Astrocyte (in vitro differentiated cells and primary cell): ENCODE measurements at regions not wholly inside any gene's neighbourhood (a gene's known extent, or its start where the extent isn't known, plus 50 kb on each side); places are given as distances from the start of the nearest gene placed in this dataset.

Source experiments
- DNase-seq: peaks from one replicate; pipeline ENCODE4 v3.0.0-alpha.2; 2010; ENCODE audit warnings: low read depth
- FAIRE-seq: peaks from 2 replicates; lab custom pipeline; 2011; peaks lifted over from hg19 to GRCh38; lab: Jason Lieb, UNC
- H2AFZ ChIP-seq: 2 replicates; pipeline ENCODE4 v1.6.0; 2012; ENCODE audit warnings: low read depth, low read length, inconsistent platforms
- H3K27ac ChIP-seq: 2 replicates; pipeline ENCODE4 v1.5.1; 2011; ENCODE audit warnings: low read depth, low read length, inconsistent platforms
- H3K27me3 ChIP-seq: 2 replicates; pipeline ENCODE4 v1.6.0; 2011; ENCODE audit warnings: low read length, inconsistent platforms; ENCODE audit not compliant: insufficient read depth
- H3K36me3 ChIP-seq: 2 replicates; pipeline ENCODE4 v1.5.1; 2011; ENCODE audit warnings: low read length, inconsistent platforms; ENCODE audit not compliant: insufficient read depth
- H3K4me1 ChIP-seq: 2 replicates; pipeline ENCODE4 v1.5.1; 2011; ENCODE audit warnings: low read length, inconsistent platforms; ENCODE audit not compliant: insufficient read depth
- H3K4me2 ChIP-seq: 2 replicates; pipeline ENCODE4 v1.6.0; 2012; ENCODE audit warnings: low read length, inconsistent platforms
- H3K4me3 ChIP-seq: 2 replicates; pipeline ENCODE4 v1.5.1; 2011; ENCODE audit warnings: low read depth, mild to moderate bottlenecking, low read length, inconsistent platforms; ENCODE audit not compliant: insufficient read depth
- H3K79me2 ChIP-seq: 2 replicates; pipeline ENCODE4 v1.6.0; 2012; ENCODE audit warnings: mild to moderate bottlenecking, low read length, inconsistent platforms; ENCODE audit not compliant: insufficient read depth
- H3K9ac ChIP-seq: 2 replicates; pipeline ENCODE4 v1.6.0; 2012; ENCODE audit warnings: mild to moderate bottlenecking, low read length, inconsistent platforms
- H3K9me3 ChIP-seq: 2 replicates; pipeline ENCODE4 v1.5.1; 2012; ENCODE audit warnings: low read depth, mild to moderate bottlenecking, low read length, inconsistent platforms; ENCODE audit not compliant: insufficient read depth
- H4K20me1 ChIP-seq: 2 replicates; pipeline ENCODE4 v1.6.0; 2012; ENCODE audit warnings: low read length, inconsistent platforms; ENCODE audit not compliant: insufficient read depth
- H3K27ac Mint-ChIP-seq: one replicate; pipeline ENCODE4 v1.8.0; 2021; ENCODE audit warnings: mild to moderate bottlenecking, mixed read lengths; ENCODE audit not compliant: unreplicated experiment
- H3K27me3 Mint-ChIP-seq: one replicate; pipeline ENCODE4 v1.8.0; 2021; ENCODE audit warnings: low read depth, mixed read lengths; ENCODE audit not compliant: unreplicated experiment
- H3K36me3 Mint-ChIP-seq: one replicate; pipeline ENCODE4 v1.8.0; 2021; ENCODE audit warnings: low read depth, mixed read lengths; ENCODE audit not compliant: unreplicated experiment
- H3K4me1 Mint-ChIP-seq: one replicate; pipeline ENCODE4 v1.8.0; 2021; ENCODE audit warnings: low read depth, mixed read lengths; ENCODE audit not compliant: unreplicated experiment
- H3K4me3 Mint-ChIP-seq: one replicate; pipeline ENCODE4 v1.8.0; 2021; ENCODE audit warnings: mild to moderate bottlenecking, moderate library complexity, mixed read lengths; ENCODE audit not compliant: unreplicated experiment
- H3K9me3 Mint-ChIP-seq: one replicate; pipeline ENCODE4 v1.8.0; 2021; ENCODE audit warnings: mild to moderate bottlenecking, mixed read lengths; ENCODE audit not compliant: unreplicated experiment
- CTCF ChIP-seq: IDR thresholded peaks from 2 replicates; pipeline ENCODE4 v1.5.1; 2011; ENCODE audit warnings: low read depth, mild to moderate bottlenecking, inconsistent platforms, low read length, moderate library complexity; ENCODE audit not compliant: insufficient read depth
- EZH2 ChIP-seq: IDR thresholded peaks from 2 replicates; pipeline ENCODE4 v1.6.1; 2012; ENCODE audit warnings: mild to moderate bottlenecking, low read length, inconsistent platforms; ENCODE audit not compliant: insufficient read depth

GRCh38 chr2:105625632-105626031 is 119.1 kb upstream of the NCK2 start:
- Mint-ChIP-seq H3K4me3 (no peak overlapping the region), H3K27me3 (peaks cover 36% of the 10 kb centered on the region), H3K4me1 (no peaks in the 10 kb centered on the region), H3K36me3 (no peaks in the 10 kb centered on the region), H3K9me3 (peaks cover 14% of the 10 kb centered on the region), H3K27ac (no peak overlapping the region)
- no peak for FAIRE-seq
- H3K4me3 ChIP-seq: no peak overlapping the region
- no peak overlapping the region for H2AFZ ChIP-seq
- H4K20me1 ChIP-seq: no peaks in the 10 kb centered on the region
- TF ChIP-seq EZH2 (no peak), CTCF (no peak)
- no peak overlapping the region for H3K4me2 ChIP-seq
- no peak for DNase-seq
- H3K9ac ChIP-seq: no peak overlapping the region
- no peaks in the 10 kb centered on the region for H3K36me3 ChIP-seq
- no peaks in the 10 kb centered on the region for H3K9me3 ChIP-seq
- H3K27me3 ChIP-seq: peaks cover 6% of the 10 kb centered on the region
- no peaks in the 10 kb centered on the region for H3K4me1 ChIP-seq
- no peak overlapping the region for H3K27ac ChIP-seq
- no peaks in the 10 kb centered on the region for H3K79me2 ChIP-seq

GRCh38 chr2:105621038-105621437 is 123.7 kb upstream of the NCK2 start:
- Histone ChIP-seq H3K27ac (no peak overlapping the region), H4K20me1 (no peaks in the 10 kb centered on the region), H3K27me3 (peaks cover 10% of the 10 kb centered on the region), H3K4me1 (no peaks in the 10 kb centered on the region), H3K9me3 (no peaks in the 10 kb centered on the region), H3K9ac (no peak overlapping the region), H3K79me2 (no peaks in the 10 kb centered on the region), H3K4me2 (no peak overlapping the region), H2AFZ (no peak overlapping the region), H3K4me3 (no peak overlapping the region), H3K36me3 (no peaks in the 10 kb centered on the region)
- Mint-ChIP-seq H3K4me3 (no peak overlapping the region), H3K9me3 (peaks cover 8% of the 10 kb centered on the region), H3K4me1 (peaks cover 2% of the 10 kb centered on the region), H3K36me3 (no peaks in the 10 kb centered on the region), H3K27ac (no peak overlapping the region), H3K27me3 (peaks cover 33% of the 10 kb centered on the region)
- DNase-seq (no peak), FAIRE-seq (no peak)
- TF ChIP-seq CTCF (no peak), EZH2 (no peak)

GRCh38 chr2:105618351-105618659 is 126.4 kb upstream of the NCK2 start:
- TF ChIP-seq CTCF (no peak), EZH2 (no peak)
- H3K27me3 ChIP-seq: peaks cover 7% of the 10 kb centered on the region
- H3K27me3 Mint-ChIP-seq: peaks cover 26% of the 10 kb centered on the region
- H3K4me3 Mint-ChIP-seq: no peak overlapping the region
- no peak overlapping the region for H2AFZ ChIP-seq
- H3K36me3 Mint-ChIP-seq: no peaks in the 10 kb centered on the region
- no peak overlapping the region for H3K4me2 ChIP-seq
- H4K20me1 ChIP-seq: no peaks in the 10 kb centered on the region
- H3K27ac ChIP-seq: no peak overlapping the region
- no peaks in the 10 kb centered on the region for H3K79me2 ChIP-seq
- H3K4me1 ChIP-seq: no peaks in the 10 kb centered on the region
- H3K9me3 Mint-ChIP-seq: peaks cover 4% of the 10 kb centered on the region
- no peak overlapping the region for H3K4me3 ChIP-seq
- no peaks in the 10 kb centered on the region for H3K36me3 ChIP-seq
- H3K9me3 ChIP-seq: no peaks in the 10 kb centered on the region
- H3K9ac ChIP-seq: no peak overlapping the region
- peaks cover 2% of the 10 kb centered on the region for H3K4me1 Mint-ChIP-seq
- no peak for FAIRE-seq
- H3K27ac Mint-ChIP-seq: peak overlapping the region; percentile 28
- no peak for DNase-seq
